Mesenchymal stem cell (in vitro differentiated cells and primary cell): ENCODE measurements at regions not wholly inside any gene's neighbourhood (a gene's known extent, or its start where the extent isn't known, plus 50 kb on each side); places are given as distances from the start of the nearest gene placed in this dataset.

ENCODE experiments used
- DNase-seq: peaks from one replicate; pipeline ENCODE4 v3.0.0-alpha.2; 2013
- H2AFZ ChIP-seq: one replicate; pipeline ENCODE4 v1.6.1; 2013; ENCODE audit warnings: low read depth, mild to moderate bottlenecking, control low read depth, inconsistent platforms, low read length, moderate library complexity
- H2AK5ac ChIP-seq: 2 replicates; pipeline ENCODE4 v1.6.1; 2013; ENCODE audit warnings: low read length, moderate library complexity, mild to moderate bottlenecking, inconsistent platforms; ENCODE audit not compliant: severe bottlenecking
- H2BK120ac ChIP-seq: one replicate; pipeline ENCODE4 v1.6.1; 2013; ENCODE audit warnings: low read depth, mild to moderate bottlenecking, inconsistent platforms, low read length, moderate library complexity
- H2BK12ac ChIP-seq, 2 experiments: one replicate each; pipeline ENCODE4 v1.6.1; 2013; ENCODE audit warnings: inconsistent platforms in 2 of 2, low read length in 2 of 2, mild to moderate bottlenecking in 2 of 2, moderate library complexity in 2 of 2, control low read depth in 1 of 2
- H2BK15ac ChIP-seq: one replicate; pipeline ENCODE4 v1.6.1; 2013; ENCODE audit warnings: mild to moderate bottlenecking, low read depth, inconsistent platforms; ENCODE audit not compliant: poor library complexity, severe bottlenecking
- H2BK5ac ChIP-seq: 2 replicates; pipeline ENCODE4 v1.6.1; 2013; ENCODE audit warnings: low read depth, mild to moderate bottlenecking, low read length, control low read depth, inconsistent platforms; ENCODE audit not compliant: poor library complexity, severe bottlenecking
- H3K14ac ChIP-seq, 2 experiments: one replicate each; pipeline ENCODE4 v1.6.1; 2013; ENCODE audit warnings: inconsistent platforms in 2 of 2, low read length in 2 of 2, control low read depth in 1 of 2, mild to moderate bottlenecking in 1 of 2, moderate library complexity in 1 of 2
- H3K18ac ChIP-seq, 2 experiments: one replicate each; pipeline ENCODE4 v1.6.1; 2013; ENCODE audit warnings: inconsistent platforms in 2 of 2, low read length in 2 of 2, control low read depth in 1 of 2, low read depth in 1 of 2, mild to moderate bottlenecking in 1 of 2
- H3K23ac ChIP-seq, 2 experiments: one replicate each; pipeline ENCODE4 v1.6.1; 2013; ENCODE audit warnings: inconsistent platforms in 2 of 2, low read length in 2 of 2, mild to moderate bottlenecking in 2 of 2, moderate library complexity in 2 of 2, control low read depth in 1 of 2
- H3K27ac ChIP-seq: 2 replicates; pipeline ENCODE4 v1.5.1; 2013; ENCODE audit warnings: mild to moderate bottlenecking, moderate library complexity, low read length, control low read depth, inconsistent platforms; ENCODE audit not compliant: poor library complexity, severe bottlenecking
- H3K27me3 ChIP-seq, 2 experiments: 2 replicates each; pipeline versions ENCODE4 v1.6.1 to v1.7.0; 2013; ENCODE audit warnings: low read length in 2 of 2, mild to moderate bottlenecking in 2 of 2, moderate library complexity in 2 of 2, control low read depth in 1 of 2, inconsistent platforms in 1 of 2; ENCODE audit not compliant: control insufficient read depth in 1 of 2, insufficient read depth in 1 of 2
- H3K36me3 ChIP-seq, 2 experiments: 2 replicates each; pipeline versions ENCODE4 v1.6.1 to v1.7.0; 2013; ENCODE audit warnings: low read length in 2 of 2, control low read depth in 1 of 2, inconsistent platforms in 1 of 2, low read depth in 1 of 2, mild to moderate bottlenecking in 1 of 2; ENCODE audit not compliant: insufficient read depth in 2 of 2, control insufficient read depth in 1 of 2
- H3K4ac ChIP-seq, 2 experiments: one replicate each; pipeline ENCODE4 v1.6.1; 2013; ENCODE audit warnings: inconsistent platforms in 2 of 2, low read length in 2 of 2, mild to moderate bottlenecking in 2 of 2, moderate library complexity in 2 of 2, control low read depth in 1 of 2, low read depth in 1 of 2
- H3K4me1 ChIP-seq: 2 replicates; pipeline ENCODE4 v1.6.1; 2013; ENCODE audit warnings: low read depth, low read length, control low read depth; ENCODE audit not compliant: control insufficient read depth, insufficient read depth
- H3K4me2 ChIP-seq: 2 replicates; pipeline ENCODE4 v1.6.1; 2013; ENCODE audit warnings: low read length, mild to moderate bottlenecking, inconsistent platforms; ENCODE audit not compliant: poor library complexity, severe bottlenecking
- H3K4me3 ChIP-seq, 2 experiments: 2 replicates each; pipeline versions ENCODE4 v1.5.1 to v1.7.0; 2013; ENCODE audit warnings: low read length in 2 of 2, mild to moderate bottlenecking in 2 of 2, control low read depth in 1 of 2, low read depth in 1 of 2; ENCODE audit not compliant: insufficient read depth in 1 of 2
- H3K79me1 ChIP-seq: replicated peaks from 2 replicates; pipeline ENCODE4 v1.6.1; 2013; ENCODE audit warnings: mild to moderate bottlenecking, control low read depth, low read length, inconsistent platforms; ENCODE audit not compliant: poor library complexity, severe bottlenecking
- H3K9ac ChIP-seq: 2 replicates; pipeline ENCODE4 v1.7.0; 2013; ENCODE audit warnings: mild to moderate bottlenecking, low read length, moderate library complexity
- H3K9me3 ChIP-seq: 2 replicates; pipeline ENCODE4 v1.7.0; 2013; ENCODE audit warnings: mild to moderate bottlenecking, low read length; ENCODE audit not compliant: control insufficient read depth
- H4K8ac ChIP-seq: one replicate; pipeline ENCODE4 v1.6.1; 2013; ENCODE audit warnings: inconsistent platforms, mild to moderate bottlenecking, low read length, moderate library complexity
- H4K91ac ChIP-seq: one replicate; pipeline ENCODE4 v1.6.1; 2013; ENCODE audit warnings: mild to moderate bottlenecking, low read length, inconsistent platforms
- WGBS: methylation state at CpG from one replicate; pipeline ENCODE4 v1.1.7; 2013; ENCODE audit warnings: mixed read lengths; 5-methylcytosine and 5-hydroxymethylcytosine counted together

DNA sequence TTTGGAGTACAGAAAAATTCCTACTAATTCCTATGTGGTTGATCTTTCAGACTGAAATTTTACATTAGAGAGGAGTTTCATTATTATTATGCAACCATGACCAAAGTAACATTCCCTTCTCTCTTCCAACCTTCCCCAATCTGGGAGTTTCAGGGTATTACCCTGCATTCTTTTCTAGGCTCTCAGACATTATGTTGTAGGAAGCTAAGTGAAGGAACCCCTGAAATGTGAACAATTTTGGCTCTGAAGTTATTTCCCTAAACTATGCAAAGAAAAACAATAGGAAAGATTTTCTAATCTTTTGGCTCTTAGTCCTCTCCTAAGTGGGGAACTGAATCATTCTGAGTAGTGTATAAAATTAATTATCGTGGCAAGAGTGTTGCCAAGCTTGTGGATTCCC lies 63.3 kb upstream of the ZFAND5 start:
- H4K91ac ChIP-seq, result no peak overlapping the region
- no peaks in the 10 kb centered on the region for H3K4me1 ChIP-seq
- no peak overlapping the region for H3K4ac ChIP-seq
- peak overlapping the region; percentile 15 for H3K9ac ChIP-seq
- H3K4me2 ChIP-seq, result no peak overlapping the region
- no peak overlapping the region for H2BK120ac ChIP-seq
- H3K36me3 ChIP-seq, result no peaks in the 10 kb centered on the region
- WGBS, result no CpG with 5 or more reads among the region's 1 CpG
- DNase-seq, result no peak
- H3K79me1 ChIP-seq, result no peaks in the 10 kb centered on the region
- H2BK15ac ChIP-seq, result no peak overlapping the region
- no peaks in the 10 kb centered on the region for H3K9me3 ChIP-seq
- H3K27me3 ChIP-seq, result no peaks in the 10 kb centered on the region
- no peak overlapping the region for H3K23ac ChIP-seq
- no peak overlapping the region for H3K14ac ChIP-seq
- H3K4me3 ChIP-seq, result peak overlapping the region in 1 of 2 experiments; percentile 52
- H4K8ac ChIP-seq, result no peak overlapping the region
- no peak overlapping the region for H2BK12ac ChIP-seq
- no peak overlapping the region for H3K27ac ChIP-seq
- H3K18ac ChIP-seq, result no peak overlapping the region
- H2BK5ac ChIP-seq, result no peak overlapping the region
- H2AK5ac ChIP-seq, result no peak overlapping the region
- H2AFZ ChIP-seq, result no peak overlapping the region

DNA sequence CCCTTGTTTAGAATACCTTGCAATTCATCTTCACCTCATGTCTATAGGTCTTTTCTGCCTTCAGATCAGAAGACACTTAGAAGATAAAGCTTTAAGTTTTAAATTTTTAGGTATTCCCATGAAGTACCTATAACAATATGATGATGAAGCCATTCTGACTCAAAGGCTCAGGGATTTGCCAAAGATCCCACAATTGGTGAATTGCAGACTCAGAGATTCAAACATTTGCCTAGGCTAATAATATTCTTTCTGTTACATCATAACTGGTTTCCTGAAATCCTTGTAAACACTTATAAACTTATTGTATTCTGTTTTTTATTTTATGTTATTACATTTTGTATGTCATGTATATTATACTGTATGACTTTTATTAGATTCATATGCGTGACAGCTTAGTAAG lies 62.8 kb upstream of the ZFAND5 start:
- Histone ChIP-seq H3K36me3 (no peaks in the 10 kb centered on the region), H3K23ac (no peak overlapping the region), H4K91ac (no peak overlapping the region), H2BK15ac (no peak overlapping the region), H4K8ac (no peak overlapping the region), H3K4ac (no peak overlapping the region), H3K4me1 (no peaks in the 10 kb centered on the region), H3K27me3 (no peaks in the 10 kb centered on the region), H3K4me3 (no peak overlapping the region), H2BK5ac (no peak overlapping the region), H2BK120ac (no peak overlapping the region), H3K18ac (no peak overlapping the region), H3K9me3 (no peaks in the 10 kb centered on the region), H2BK12ac (no peak overlapping the region), H3K79me1 (no peaks in the 10 kb centered on the region), H3K9ac (no peak overlapping the region), H3K27ac (no peak overlapping the region), H2AK5ac (no peak overlapping the region), H3K14ac (no peak overlapping the region), H3K4me2 (no peak overlapping the region), H2AFZ (no peak overlapping the region)
- no peak for DNase-seq
- 100% methylated on average over 1 of the region's 1 CpG for WGBS

DNA sequence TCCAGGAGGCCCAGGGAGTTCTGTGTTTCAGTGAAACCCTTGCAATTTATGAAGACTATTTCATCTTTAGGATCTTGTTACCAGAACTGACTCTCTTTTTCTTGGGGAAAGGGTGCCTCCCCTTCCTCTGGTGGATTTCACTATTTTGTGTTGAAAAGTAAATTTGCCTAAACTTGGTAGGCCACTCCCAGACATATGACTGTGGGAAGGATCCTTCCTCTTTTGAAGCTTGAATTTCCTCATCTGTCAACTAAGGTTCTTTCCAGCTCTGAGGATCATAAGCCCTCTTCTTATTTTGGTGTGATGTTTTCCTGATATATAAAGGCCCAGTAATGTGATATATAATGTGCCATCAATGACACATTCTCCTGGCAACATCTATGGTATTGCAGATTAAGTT lies 59.1 kb upstream of the ZFAND5 start:
- Histone ChIP-seq H2BK5ac (no peak overlapping the region), H3K4me2 (no peak overlapping the region), H2BK120ac (no peak overlapping the region), H3K4ac (no peak overlapping the region), H3K27ac (no peak overlapping the region), H3K4me3 (no peak overlapping the region), H3K23ac (no peak overlapping the region), H3K4me1 (no peaks in the 10 kb centered on the region), H3K9me3 (no peaks in the 10 kb centered on the region), H3K79me1 (no peaks in the 10 kb centered on the region), H3K9ac (no peak overlapping the region), H2AK5ac (no peak overlapping the region), H2BK12ac (no peak overlapping the region), H2AFZ (no peak overlapping the region), H4K8ac (no peak overlapping the region), H3K36me3 (no peaks in the 10 kb centered on the region), H3K18ac (no peak overlapping the region), H4K91ac (no peak overlapping the region), H3K14ac (no peak overlapping the region), H2BK15ac (no peak overlapping the region), H3K27me3 (no peaks in the 10 kb centered on the region)
- no peak for DNase-seq

DNA sequence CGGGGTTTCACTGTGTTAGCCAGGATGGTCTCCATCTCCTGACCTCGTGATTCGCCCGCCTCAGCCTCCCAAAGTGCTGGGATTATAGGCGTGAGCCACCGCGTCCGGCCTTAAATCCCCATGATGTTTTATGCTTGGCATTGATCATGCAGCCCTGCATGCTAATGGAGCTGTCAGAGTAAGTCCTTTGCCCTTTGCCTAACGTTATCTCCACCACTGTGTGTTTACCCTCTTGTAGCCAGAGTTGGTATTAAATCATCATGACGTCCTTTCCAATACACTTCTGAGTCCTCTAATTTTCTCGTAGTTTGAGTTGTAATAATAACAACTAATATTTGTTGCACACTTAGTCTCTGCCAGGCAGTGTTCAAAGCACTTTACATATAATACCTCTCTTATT lies 57.2 kb upstream of the ZFAND5 start:
- Histone ChIP-seq H2BK5ac (no peak overlapping the region), H2AK5ac (no peak overlapping the region), H3K27ac (no peak overlapping the region), H2BK120ac (no peak overlapping the region), H2BK15ac (no peak overlapping the region), H4K91ac (no peak overlapping the region), H3K9me3 (no peaks in the 10 kb centered on the region), H3K27me3 (no peaks in the 10 kb centered on the region), H4K8ac (no peak overlapping the region), H2BK12ac (no peak overlapping the region), H3K9ac (no peak overlapping the region), H3K18ac (no peak overlapping the region), H3K4me3 (no peak overlapping the region), H3K14ac (no peak overlapping the region), H3K4me2 (no peak overlapping the region), H3K79me1 (no peaks in the 10 kb centered on the region), H3K36me3 (no peaks in the 10 kb centered on the region), H3K23ac (no peak overlapping the region), H3K4ac (no peak overlapping the region), H2AFZ (no peak overlapping the region), H3K4me1 (no peaks in the 10 kb centered on the region)
- DNase-seq, result no peak
- WGBS, result 82% methylated on average over 10 of the region's 11 CpGs
